ENCODE measurements at regions not wholly inside any gene's neighbourhood (a gene's known extent, or its start where the extent isn't known, plus 50 kb on each side); places are given as distances from the start of the nearest gene placed in this dataset.
"Not testable (repeated sequence)": the region's sequence is repeated elsewhere in the genome, so short reads cannot be mapped to it uniquely, and the experiment has no call there.

GRCh38 chr14:101307162-101307561 is 254.1 kb upstream of the DIO3 start:
- DNase-seq (ENCODE audit: low read depth in 1 of 2, low spot score in 1 of 2) = not testable (repeated sequence)

GRCh38 chr14:101311186-101311585 is 250.1 kb upstream of the DIO3 start:
- DNase-seq (ENCODE audit: low read depth in 1 of 2, low spot score in 1 of 2) = not testable (repeated sequence)

GRCh38 chr14:101313268-101313667 is 248.0 kb upstream of the DIO3 start:
- DNase-seq (ENCODE audit: low read depth in 1 of 2, low spot score in 1 of 2) = no peak

GRCh38 chr14:101315802-101316296 is 245.4 kb upstream of the DIO3 start:
- DNase-seq (ENCODE audit: low read depth in 1 of 2, low spot score in 1 of 2) = no peak

GRCh38 chr14:101318271-101318670 is 243.0 kb upstream of the DIO3 start:
- DNase-seq (ENCODE audit: low read depth in 1 of 2, low spot score in 1 of 2) = no peak

- no peak for DNase-seq (ENCODE audit: low read depth in 1 of 2, low spot score in 1 of 2)
Observed at GRCh38 chr14:101320396-101320795, 240.9 kb upstream of the DIO3 start.

- no peak for DNase-seq (ENCODE audit: low read depth in 1 of 2, low spot score in 1 of 2)
Observed at GRCh38 chr14:101322223-101322622, 239.1 kb upstream of the DIO3 start.

- no peak for DNase-seq (ENCODE audit: low read depth in 1 of 2, low spot score in 1 of 2)
Observed at GRCh38 chr14:101323111-101323510, 238.2 kb upstream of the DIO3 start.

- not testable (repeated sequence) for DNase-seq (ENCODE audit: low read depth in 1 of 2, low spot score in 1 of 2)
Observed at GRCh38 chr14:101323614-101324235, 237.6 kb upstream of the DIO3 start.

- DNase-seq (ENCODE audit: low read depth in 1 of 2, low spot score in 1 of 2) = no peak
Observed at GRCh38 chr14:101325319-101325718, 236.0 kb upstream of the DIO3 start.

GRCh38 chr14:101328412-101329028 is 232.8 kb upstream of the DIO3 start:
- DNase-seq (ENCODE audit: low read depth in 1 of 2, low spot score in 1 of 2) = no peak

GRCh38 chr14:101330416-101331140 is 230.7 kb upstream of the DIO3 start:
- no peak for DNase-seq (ENCODE audit: low read depth in 1 of 2, low spot score in 1 of 2)

GRCh38 chr14:101331141-101331525 is 230.2 kb upstream of the DIO3 start:
- DNase-seq (ENCODE audit: low read depth in 1 of 2, low spot score in 1 of 2) = no peak

GRCh38 chr14:101331661-101332169 is 229.6 kb upstream of the DIO3 start:
- DNase-seq (ENCODE audit: low read depth in 1 of 2, low spot score in 1 of 2) = no peak

GRCh38 chr14:101332281-101332680 is 229.0 kb upstream of the DIO3 start:
- no peak for DNase-seq (ENCODE audit: low read depth in 1 of 2, low spot score in 1 of 2)

- DNase-seq (ENCODE audit: low read depth in 1 of 2, low spot score in 1 of 2) = no peak
Observed at GRCh38 chr14:101333335-101334280, 227.7 kb upstream of the DIO3 start.

GRCh38 chr14:101334656-101335055 is 226.6 kb upstream of the DIO3 start:
- DNase-seq (ENCODE audit: low read depth in 1 of 2, low spot score in 1 of 2) = no peak

- no peak for DNase-seq (ENCODE audit: low read depth in 1 of 2, low spot score in 1 of 2)
Observed at GRCh38 chr14:101335061-101335661, 226.1 kb upstream of the DIO3 start.

GRCh38 chr14:101336183-101336582 is 225.1 kb upstream of the DIO3 start:
- no peak for DNase-seq (ENCODE audit: low read depth in 1 of 2, low spot score in 1 of 2)

- no peak for DNase-seq (ENCODE audit: low read depth in 1 of 2, low spot score in 1 of 2)
Observed at GRCh38 chr14:101337053-101337452, 224.2 kb upstream of the DIO3 start.

GRCh38 chr14:101340556-101340955 is 220.7 kb upstream of the DIO3 start:
- no peak for DNase-seq (ENCODE audit: low read depth in 1 of 2, low spot score in 1 of 2)

Data from activated T-helper 1 cell treated with anti-CD3 and anti-CD28 coated beads, Interleukin-2, amount 50 U/mL, for 16 hours (primary cell).